ENCODE measurements at regions not wholly inside any gene's neighbourhood (a gene's known extent, or its start where the extent isn't known, plus 50 kb on each side); places are given as distances from the start of the nearest gene placed in this dataset.
"Not testable (repeated sequence)": the region's sequence is repeated elsewhere in the genome, so short reads cannot be mapped to it uniquely, and the experiment has no call there.

DNA sequence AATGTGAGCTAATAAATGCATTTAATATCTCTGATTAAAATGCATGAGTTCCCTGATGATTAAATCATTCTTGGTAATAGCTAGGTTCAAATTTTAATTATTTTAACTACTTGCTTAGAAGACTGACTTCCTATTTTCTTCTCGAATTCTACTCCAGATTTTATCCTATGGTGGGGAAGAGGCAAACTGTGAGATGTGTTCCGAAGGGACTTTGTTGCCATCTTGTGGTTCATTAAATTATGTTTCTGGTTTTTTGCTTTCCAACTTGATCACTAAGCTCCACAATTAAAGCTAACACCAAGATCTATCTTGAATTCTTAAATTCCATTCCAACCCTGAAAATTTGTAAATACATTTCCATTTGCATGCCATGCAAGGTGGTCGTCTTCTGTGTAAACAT lies 538.4 kb upstream of the PCDH20 start:
- no peak for DNase-seq

DNA sequence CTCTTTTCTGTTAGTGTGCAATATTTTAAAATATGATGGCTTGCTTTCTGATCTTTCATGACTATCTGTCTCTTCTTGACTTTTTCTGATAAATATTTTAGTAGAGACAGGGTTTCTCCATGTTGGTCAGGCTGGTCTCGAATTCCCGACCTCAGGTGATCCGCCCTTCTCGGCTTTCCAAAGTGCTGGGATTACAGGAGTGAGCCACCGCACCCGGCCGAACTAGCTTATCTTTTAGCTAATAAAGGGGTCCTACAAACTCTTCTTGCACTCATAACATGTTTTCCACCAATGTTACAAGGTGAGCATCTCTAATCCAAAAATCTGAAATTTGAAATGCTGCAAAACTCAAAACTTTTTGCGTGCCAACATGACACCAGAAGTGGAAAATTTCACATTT lies 535.2 kb upstream of the PCDH20 start:
- no peak for DNase-seq

DNA sequence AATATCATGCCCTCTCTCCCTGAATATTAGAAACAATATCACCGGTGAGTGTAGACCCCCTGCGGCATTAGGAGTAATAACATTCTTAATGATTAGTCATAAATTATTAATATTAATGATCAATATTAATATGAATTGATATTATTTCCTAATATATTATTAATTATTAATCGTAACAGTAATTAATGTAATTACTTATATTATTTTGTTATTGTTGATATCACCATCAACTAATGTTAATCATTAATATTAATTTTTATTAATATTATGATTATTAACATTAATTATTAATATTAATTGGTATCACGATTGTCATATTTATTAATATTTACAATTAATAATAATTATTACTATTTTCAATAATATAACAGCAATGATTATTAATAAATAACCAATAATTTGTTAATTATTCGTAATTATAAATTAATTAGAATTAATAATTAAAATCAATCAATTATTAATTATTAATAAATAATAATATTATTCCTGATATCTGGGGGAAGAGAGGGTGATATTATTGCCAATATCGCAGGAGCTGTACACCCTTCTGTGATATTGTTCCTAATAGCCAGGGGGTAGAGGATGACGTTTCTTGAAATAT lies 528.8 kb upstream of the PCDH20 start:
- DNase-seq = no peak

DNA sequence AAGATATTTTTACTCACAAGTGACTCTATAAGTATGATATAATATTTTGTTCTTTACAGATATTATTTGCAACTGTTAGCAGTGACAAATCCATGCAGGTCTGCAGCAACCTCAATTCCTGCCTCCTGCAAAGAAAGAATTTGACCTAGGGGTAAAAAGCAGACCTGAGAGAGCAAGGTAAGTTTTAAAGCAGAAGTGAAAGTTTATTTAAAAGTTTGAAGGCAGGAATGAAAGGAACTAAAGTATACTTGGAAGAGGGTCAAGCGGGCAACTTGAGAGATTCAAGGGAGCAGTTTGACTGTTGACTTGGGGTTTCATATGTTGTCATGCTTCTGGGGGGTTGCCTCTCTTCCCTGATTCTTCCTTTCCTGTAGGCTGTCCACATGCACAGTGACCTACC lies 520.1 kb upstream of the PCDH20 start:
- no peak for DNase-seq

DNA sequence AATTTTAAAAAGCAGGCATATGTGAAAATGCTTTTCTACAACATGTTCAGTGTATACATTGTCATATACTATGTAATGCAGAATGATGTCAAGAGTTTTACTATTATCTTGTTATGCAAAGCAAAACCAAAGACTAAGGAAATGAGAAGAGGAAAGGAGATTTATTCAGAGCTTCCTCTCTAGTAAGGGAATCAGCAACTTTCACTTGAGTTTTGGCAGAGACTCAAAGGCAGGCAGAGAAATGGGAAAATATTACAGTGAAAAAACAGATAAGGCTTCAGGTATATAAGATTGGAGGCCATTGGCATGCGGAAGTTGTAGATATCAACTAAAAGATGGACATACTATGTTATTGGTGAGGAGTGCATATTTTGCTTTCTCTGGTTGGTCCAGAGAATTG lies 512.0 kb upstream of the PCDH20 start:
- no peak for DNase-seq

DNA sequence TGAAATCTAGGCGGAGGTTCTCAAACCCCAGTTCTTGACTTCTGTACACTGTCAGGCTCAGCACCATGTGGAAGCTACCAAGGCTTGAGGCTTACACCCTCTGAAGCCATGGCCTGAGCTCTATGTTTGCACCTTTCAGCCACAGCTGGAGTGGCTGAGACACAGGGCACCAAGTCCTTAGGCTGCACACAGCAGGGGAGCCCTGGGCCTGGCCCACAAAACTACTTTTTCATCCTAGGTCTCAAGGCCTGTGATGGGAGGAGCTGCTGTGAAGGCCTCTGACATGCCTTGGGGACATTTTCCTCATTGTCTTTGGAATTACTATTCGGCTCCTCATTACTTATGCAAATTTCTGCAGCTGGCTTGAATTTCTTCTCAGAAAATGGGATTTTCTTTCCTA lies 503.2 kb upstream of the PCDH20 start:
- no peak for DNase-seq

DNA sequence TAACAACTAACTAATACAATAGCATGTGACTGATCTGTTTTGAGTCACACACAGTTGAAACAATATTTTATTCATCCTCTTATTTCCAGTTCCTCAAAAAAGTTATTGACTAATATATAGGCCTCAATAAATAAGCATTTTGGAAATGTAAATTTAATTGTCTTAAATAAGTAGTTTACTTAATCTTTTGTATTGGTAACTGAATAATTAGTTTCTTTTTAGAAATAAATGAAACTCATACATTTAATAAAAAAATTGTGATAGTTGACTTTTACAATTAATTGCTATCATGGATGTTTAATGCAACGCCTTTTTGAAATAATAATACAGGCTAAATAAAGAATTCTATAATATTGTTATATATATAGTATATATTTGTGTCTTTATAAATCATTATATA lies 500.8 kb upstream of the PCDH20 start:
- DNase-seq = no peak

DNA sequence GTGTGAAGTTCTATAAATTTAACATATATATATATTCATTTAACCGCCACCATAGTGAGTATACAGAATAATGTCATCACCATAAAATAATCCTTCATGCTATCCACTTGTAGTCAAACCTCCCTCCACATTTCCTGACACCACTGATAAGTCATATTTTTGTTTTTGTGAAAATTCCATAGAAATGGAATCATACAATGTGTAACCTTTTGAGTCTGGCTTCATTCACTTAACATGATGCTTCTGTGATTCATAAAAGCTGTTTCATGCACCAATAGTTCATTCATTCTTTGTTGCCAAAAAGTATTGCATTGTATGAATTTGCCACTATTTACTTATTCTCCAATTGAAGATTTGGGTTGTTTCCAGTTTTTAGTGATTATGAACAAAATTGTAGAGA lies 497.5 kb upstream of the PCDH20 start:
- DNase-seq = no peak

DNA sequence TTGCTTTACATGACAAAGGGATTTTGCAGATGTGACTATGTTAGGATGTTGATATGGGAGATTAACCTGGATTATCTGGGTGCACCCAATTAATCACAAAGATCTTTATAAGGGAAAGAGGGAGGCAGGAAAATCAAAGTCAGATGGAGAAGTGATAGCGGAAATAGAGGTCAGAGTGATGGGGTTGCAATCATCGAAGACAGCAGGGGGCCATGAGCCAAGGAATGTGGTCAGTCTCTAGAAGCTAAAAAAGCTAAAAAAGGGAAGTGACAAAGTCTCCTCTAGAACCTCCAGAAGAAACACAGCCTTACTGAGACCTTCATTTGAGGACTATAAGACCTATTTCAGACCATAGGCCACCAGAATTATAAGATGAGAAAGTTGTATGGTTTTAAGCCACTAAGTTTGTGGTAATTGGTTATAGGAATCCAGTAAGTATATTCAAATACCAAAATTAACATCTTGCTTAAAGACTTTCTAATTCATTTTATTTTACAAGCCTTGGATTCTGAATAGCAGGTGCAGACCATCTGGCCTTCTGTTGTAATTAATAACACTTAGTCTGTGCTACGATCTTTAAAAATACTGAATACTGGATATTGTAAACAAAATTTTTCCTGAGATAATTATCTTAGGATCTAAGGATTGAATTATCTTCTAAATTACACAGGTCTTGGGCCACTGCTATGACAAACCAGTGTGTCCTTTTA lies 493.4 kb upstream of the PCDH20 start:
- no peak for DNase-seq

DNA sequence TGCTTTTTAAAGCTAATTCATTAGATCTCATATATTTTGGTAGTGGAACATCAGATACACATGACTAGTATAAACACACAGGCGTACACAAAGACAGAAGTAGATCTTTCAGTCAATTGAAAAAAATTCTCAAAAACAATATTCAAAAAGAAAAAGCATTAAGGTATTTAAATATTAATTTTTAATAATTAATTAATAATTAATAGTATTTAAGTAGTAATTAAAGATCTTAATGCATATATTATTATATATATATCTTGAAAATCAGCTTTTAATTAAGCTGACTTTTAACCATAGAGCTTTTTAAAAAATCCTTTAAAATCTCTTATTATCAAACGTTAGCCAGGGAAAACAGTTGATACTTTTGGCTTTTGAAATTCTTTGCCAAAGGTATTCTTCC lies 489.4 kb upstream of the PCDH20 start:
- no peak for DNase-seq

DNA sequence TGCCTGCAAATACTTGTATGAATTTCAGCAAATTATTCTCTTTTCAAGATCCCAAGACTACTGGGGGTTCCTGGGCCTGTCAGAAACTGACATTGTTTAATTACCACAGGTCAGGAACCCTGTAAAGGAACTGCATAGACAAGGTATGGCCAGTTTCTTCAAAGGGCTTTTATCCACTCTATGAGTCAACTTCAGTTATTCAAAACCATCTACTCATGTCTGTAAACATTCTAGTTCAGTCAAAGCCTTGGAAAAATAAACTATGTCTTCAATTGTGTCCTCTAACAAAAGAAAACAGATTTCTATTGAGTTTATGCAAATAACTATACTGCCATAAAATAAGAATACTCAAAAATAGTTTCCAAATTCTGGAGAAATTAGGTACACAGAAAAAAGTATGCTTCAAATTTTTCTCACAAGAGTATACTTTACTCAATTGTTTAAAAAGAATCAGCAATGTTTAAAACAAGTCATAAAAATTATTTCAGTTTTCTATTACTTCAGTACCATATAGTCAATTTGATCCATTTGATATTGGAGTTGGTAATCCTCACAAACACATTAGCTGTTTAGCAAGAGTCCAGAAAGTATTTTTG lies 486.4 kb upstream of the PCDH20 start:
- no peak for DNase-seq

DNA sequence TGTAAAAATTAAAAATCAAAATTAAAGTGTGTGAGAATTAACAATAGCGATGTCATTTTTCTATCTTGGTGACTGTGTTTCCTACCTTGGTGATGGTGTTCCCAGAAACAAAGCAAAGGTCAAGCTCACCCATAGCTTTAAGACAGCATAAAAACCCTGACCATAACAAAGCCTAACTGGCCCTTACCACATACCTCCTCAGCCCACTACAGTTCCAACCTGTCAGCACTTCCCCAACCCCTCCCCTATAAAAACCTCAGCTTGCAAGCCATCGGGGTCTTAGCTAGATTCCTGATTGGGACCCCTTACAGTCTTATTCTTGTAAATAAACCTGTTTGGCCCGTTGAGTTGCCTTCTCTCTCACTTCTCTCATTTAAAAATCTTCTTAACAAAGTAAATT lies 484.4 kb upstream of the PCDH20 start:
- no peak for DNase-seq

DNA sequence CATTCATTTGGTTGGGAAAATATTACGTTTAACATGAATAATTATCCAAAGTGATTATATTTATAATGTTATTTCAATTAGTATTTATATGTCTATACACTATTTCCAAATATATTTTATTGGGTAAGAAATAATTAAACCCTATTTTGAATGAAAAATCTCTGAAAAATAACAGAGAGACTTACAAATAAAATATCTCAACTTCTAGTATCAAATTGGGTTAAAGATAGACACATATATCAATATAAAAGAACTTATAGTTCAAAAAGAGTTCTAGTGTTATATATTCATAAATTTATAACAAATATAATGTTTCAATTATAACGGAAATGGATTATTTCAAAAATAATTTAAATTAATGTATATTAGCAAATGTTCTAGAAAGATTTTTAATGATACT lies 482.6 kb upstream of the PCDH20 start:
- DNase-seq = no peak

DNA sequence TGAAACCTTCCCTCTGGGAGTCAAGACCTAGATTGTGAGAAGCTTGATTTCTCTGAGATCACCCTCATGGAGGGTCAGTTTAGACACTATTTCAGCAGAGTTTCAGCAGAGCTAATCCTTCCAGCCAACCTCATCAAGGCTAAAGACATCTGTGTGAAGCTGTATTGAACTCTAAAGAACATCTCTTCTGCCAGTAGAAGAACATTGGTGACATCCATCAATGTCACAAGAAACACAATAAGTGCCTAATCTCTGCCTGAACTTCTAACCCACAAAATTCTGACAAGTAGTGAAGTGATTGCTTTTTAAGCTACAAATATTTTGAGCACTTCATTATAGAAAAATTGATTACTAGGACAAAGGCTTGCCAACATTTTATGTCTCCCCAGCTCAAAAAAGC lies 475.8 kb upstream of the PCDH20 start:
- DNase-seq = no peak

DNA sequence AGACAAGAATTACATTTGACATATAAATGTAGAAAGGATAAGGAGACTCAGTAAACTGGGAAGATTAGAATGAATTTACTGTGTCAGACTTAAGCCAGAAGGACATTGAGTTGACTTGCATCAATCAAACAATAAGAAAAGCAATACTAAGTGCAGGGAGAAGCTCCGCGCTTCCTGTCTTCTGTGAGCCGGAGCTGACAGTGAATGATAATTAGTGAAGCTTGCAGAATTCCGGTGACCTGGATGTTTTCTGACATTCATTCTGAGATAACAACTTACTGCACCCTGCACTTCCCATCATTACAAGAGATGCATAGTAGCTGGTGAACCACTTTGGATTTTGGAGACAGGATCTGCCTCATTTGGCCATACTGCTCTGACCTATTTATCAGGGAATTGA lies 469.2 kb upstream of the PCDH20 start:
- DNase-seq = no peak

DNA sequence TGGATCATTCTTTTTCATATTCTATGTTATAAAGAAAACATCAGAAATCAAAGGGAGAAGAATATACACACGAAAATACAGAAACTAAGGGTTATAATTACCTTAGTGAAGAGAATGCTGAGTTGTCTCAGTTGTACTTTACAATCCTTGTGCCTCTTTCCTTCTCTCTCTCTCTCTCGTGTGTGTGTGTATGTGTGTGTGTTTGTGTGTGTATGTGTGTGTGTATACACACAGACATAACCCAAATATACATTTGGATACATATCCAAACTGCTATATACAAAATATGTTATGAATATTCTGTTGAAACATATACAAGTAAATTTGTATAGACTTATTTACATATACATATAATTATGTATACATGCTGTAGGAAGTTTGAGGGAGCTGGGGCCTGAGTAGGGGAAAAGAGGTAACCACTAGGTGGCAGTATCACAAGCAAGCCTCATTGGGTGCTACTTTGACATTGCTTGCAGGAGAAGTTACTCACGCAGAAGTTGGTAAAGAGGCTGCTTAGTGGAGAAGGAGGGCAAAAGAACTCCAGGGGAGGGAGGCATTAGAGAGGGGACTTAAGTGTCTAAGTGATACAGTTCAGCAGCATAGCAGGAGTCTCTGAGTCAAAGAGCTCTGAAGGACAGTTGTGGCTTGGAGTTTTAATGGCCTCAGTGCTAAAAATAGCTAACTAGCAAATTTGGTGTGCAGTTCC lies 465.1 kb upstream of the PCDH20 start:
- DNase-seq = no peak

DNA sequence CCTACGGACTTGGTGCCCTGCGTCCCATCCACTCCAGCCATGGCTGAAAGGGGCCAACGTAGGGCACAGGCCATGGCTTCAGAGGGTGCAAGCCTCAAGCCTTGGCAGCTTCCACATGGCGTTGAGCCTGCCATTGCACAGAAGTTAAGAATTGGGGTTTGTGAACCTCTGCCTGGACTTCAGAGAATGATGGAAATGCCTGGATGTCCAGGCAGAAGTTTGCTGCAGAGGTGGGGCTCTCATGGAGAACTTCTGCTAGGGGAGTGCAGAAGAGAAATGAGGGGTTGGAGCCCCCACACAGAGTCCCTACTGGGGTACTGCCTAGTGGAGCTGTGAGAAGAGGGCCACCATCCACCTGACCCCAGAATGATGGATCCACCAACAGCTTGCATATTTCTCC lies 462.9 kb upstream of the PCDH20 start:
- not testable (repeated sequence) for DNase-seq

DNA sequence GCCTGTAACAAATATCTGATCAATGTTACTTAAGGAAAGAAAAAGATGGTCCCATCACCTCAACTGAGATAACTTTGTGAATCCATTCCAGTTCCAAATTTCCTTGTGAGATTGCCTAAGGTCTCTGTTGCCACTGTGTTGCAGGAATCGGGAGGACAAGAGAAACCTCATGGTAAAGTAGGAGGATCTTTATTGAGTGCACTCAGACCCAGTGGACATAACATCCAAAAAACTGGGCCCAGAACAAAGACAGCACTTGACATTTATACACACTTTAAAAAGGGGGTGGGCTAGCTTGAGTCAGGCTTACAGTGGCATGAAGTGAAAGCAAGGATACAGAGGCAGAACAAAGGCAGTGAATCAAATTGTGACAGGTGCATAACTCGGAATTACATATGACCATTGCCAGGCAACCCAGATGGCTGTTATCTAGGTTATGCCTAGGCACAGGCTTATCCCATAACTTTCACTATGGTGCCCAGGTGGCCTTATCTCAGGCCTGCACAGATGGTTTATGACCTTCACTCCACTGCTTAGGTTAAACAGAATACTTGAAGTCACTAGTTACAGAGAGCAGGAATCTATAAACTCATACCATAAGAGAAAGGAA lies 459.4 kb upstream of the PCDH20 start:
- DNase-seq = no peak

DNA sequence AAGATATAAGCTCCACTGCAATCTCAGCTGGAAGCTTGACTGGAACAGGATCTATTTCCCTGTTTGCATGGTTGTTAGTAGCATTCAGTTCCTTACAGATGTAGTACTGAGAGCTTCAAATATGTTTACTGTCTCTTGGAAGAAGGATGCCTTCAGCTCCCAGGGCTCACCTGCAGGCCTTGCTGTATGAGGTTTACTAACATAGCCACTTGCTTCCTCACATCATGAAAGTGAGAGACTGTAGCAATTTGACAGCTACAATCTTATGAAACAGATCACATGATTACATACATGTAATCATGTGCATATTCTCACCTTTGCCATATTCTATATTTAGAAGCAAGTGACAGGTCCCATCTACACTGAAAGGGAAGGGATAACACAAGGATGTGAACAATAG lies 458.1 kb upstream of the PCDH20 start:
- no peak for DNase-seq

DNA sequence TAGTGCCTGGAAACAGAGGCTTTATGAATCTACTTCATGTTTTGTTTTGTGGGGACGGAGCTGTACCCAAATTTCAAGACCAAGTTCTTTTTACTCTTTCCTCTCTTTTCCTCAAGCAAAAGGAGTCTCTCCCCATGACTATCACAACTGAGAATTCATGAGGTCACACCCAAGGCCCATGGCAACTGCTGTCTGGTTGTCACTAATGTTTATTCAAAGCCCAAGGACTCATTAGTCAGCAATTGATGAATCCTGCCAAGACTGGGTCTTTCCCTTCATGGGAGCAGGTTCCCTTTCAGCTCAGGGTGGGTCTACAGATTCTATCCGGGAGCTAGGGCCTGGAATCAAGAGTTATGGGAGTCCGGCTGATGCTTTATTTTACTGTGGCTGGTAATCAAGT lies 441.5 kb upstream of the PCDH20 start:
- no peak for DNase-seq

DNA sequence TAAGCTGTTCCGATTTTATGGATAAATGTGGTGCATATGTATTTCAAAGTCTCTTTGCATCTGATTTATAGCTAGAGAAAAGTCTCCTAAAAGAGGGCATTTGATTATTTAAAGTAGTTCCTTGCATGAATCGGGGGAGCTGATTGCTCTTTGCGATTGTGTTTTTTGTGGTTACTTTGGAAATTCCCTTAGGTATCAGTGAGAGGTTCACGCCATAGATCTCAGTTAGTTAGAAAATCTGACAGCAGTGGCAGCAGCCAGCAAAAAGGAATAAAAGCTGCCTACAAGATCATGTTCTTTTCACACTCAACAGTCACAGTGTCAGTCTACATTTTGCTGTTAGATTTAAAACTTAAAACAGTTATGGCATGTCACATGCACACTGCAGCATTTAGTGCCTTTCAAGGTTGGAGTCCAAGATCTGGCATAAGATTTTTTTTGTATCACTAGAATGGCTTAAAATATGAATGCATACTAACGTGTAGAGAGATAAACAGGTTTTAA lies 436.5 kb upstream of the PCDH20 start:
- DNase-seq = no peak

DNA sequence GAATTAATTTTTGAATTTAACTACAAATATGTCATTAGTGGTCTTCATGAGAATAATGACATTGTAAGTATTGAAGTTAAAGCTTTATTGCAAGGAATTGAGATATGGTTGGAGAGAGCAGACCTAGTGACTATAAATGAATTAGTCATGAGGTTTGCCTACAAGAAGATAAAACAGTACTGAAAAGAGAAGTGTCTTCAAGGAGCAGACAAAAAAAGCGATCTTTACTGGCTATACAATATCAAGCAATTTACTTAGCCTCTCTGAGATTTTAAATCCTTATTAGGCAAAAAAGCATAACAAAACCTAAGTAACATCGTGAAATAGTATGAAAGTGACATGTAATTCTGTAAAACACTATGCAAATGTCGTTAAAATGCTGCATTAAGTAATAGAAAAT lies 435.1 kb upstream of the PCDH20 start:
- no peak for DNase-seq

DNA sequence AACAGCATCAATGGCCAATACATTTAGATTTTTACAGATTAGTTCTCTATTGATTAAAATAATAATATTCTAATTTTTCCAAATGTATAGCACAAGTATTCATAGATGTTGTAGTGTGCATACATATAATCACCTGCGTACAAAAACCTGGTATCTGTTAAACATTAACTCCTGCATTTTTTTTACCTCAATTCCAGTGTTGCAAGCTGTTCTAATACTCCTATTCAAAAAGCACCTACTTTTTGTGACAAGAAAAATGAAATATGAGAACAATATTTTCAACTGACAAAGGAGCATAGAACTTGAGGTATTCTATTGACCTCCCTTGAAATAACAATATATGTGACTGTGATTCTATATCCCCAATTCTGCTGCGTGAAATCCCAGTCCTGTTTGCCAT lies 422.9 kb upstream of the PCDH20 start:
- DNase-seq = no peak

DNA sequence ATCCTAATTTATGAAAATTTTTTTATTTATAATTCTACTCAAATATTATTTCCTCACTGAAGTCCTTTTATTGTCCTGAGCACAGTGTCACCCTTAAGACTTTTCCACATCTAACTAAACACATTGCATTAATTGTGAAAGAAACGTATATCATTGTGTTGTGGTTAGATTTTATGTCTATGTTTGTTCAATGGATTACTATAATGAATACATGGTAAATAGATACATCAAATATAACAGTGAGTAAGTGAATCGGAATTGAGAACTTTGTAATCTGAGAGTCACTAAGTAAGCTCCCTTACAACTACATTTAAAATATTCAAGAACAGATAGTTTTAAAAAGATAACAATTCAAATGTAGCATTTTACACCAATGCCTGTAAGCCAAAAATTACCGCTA lies 417.6 kb upstream of the PCDH20 start:
- DNase-seq = no peak
